ENCODE measurements at regions not wholly inside any gene's neighbourhood (a gene's known extent, or its start where the extent isn't known, plus 50 kb on each side); places are given as distances from the start of the nearest gene placed in this dataset.
A peak's percentile ranks its signal among the peaks of the same experiment; 100 is the strongest.

GRCh38 chr22:49188091-49188490 lies 639.6 kb downstream of the BRD1 start:
- DNase-seq = peak in 3 of 56 donors; percentile 24 to 39 (median 28)

- DNase-seq = no peak
Measured at GRCh38 chr22:49186762-49187161, 640.9 kb downstream of the BRD1 start.

GRCh38 chr22:49186293-49186692 lies 641.4 kb downstream of the BRD1 start:
- no peak for DNase-seq

GRCh38 chr22:49185312-49185969 lies 642.2 kb downstream of the BRD1 start:
- no peak for DNase-seq

- no peak for DNase-seq
Measured at GRCh38 chr22:49184736-49185135, 642.9 kb downstream of the BRD1 start.

- no peak for DNase-seq
Measured at GRCh38 chr22:49183826-49184216, 643.9 kb downstream of the BRD1 start.

- no peak for DNase-seq
Measured at GRCh38 chr22:49183208-49183825, 644.4 kb downstream of the BRD1 start.

- no peak for DNase-seq
Measured at GRCh38 chr22:49182416-49182815, 645.3 kb downstream of the BRD1 start.

- DNase-seq = no peak
Measured at GRCh38 chr22:49181942-49182341, 645.7 kb downstream of the BRD1 start.

- DNase-seq = no peak
Measured at GRCh38 chr22:49181431-49181830, 646.2 kb downstream of the BRD1 start.

GRCh38 chr22:49180683-49181024 lies 647.0 kb downstream of the BRD1 start:
- DNase-seq = no peak

- no peak for DNase-seq
Measured at GRCh38 chr22:49179886-49180682, 647.6 kb downstream of the BRD1 start.

- no peak for DNase-seq
Measured at GRCh38 chr22:49179175-49179574, 648.5 kb downstream of the BRD1 start.

GRCh38 chr22:49178246-49179005 lies 649.2 kb downstream of the BRD1 start:
- no peak for DNase-seq

- no peak for DNase-seq
Measured at GRCh38 chr22:49177666-49178065, 650.0 kb downstream of the BRD1 start.

- DNase-seq = no peak
Measured at GRCh38 chr22:49176956-49177355, 650.7 kb downstream of the BRD1 start.

GRCh38 chr22:49170053-49170452 lies 657.6 kb downstream of the BRD1 start:
- DNase-seq = no peak

GRCh38 chr22:49169074-49169744 lies 658.5 kb downstream of the BRD1 start:
- DNase-seq = no peak

- no peak for DNase-seq
Measured at GRCh38 chr22:49168219-49168813, 659.4 kb downstream of the BRD1 start.

GRCh38 chr22:49166746-49167145 lies 660.9 kb downstream of the BRD1 start:
- DNase-seq = no peak

GRCh38 chr22:49166211-49166610 lies 661.5 kb downstream of the BRD1 start:
- DNase-seq = no peak

Data from amygdala (tissue), 56 donors.